ENCODE measurements at regions not wholly inside any gene's neighbourhood (a gene's known extent, or its start where the extent isn't known, plus 50 kb on each side); places are given as distances from the start of the nearest gene placed in this dataset.

- Histone ChIP-seq H4K20me1 (ENCODE audit: insufficient read depth) (no peaks in the 10 kb centered on the region), H3K9me2 (ENCODE audit: insufficient read depth, low read length) (no peaks in the 10 kb centered on the region), H3F3A (ENCODE audit: insufficient read depth, low read length, poor library complexity, severe bottlenecking) (no peaks in the 10 kb centered on the region), H3K36me3 (ENCODE audit: insufficient read depth, low read length) (no peaks in the 10 kb centered on the region), H3K27me3 (ENCODE audit: insufficient read depth, low read depth, low read length) (no peaks in the 10 kb centered on the region), H3K9ac (ENCODE audit: low read length) (peak overlapping the region; percentile 48), H3K4me3 (ENCODE audit: low read length) (peak overlapping the region; percentile 47), H2AFZ (ENCODE audit: low read depth, low read length) (no peak overlapping the region), H3K79me2 (replicated peaks; ENCODE audit: insufficient read depth, low read length) (no peaks in the 10 kb centered on the region), H3K4me2 (ENCODE audit: low read length) (peak overlapping the region; percentile 41), H3K9me3 (ENCODE audit: low read length) (no peaks in the 10 kb centered on the region), H3K27ac (ENCODE audit: low read length) (peak overlapping the region; percentile 66)
- TF ChIP-seq MXI1 (conservative IDR thresholded peaks at IDR 0.05; ENCODE audit: poor library complexity, severe bottlenecking) = no peak
- TF ChIP-seq SMC3 (conservative IDR thresholded peaks at IDR 0.05; ENCODE audit: poor library complexity) = no peak
- TF ChIP-seq, protein P1, sequence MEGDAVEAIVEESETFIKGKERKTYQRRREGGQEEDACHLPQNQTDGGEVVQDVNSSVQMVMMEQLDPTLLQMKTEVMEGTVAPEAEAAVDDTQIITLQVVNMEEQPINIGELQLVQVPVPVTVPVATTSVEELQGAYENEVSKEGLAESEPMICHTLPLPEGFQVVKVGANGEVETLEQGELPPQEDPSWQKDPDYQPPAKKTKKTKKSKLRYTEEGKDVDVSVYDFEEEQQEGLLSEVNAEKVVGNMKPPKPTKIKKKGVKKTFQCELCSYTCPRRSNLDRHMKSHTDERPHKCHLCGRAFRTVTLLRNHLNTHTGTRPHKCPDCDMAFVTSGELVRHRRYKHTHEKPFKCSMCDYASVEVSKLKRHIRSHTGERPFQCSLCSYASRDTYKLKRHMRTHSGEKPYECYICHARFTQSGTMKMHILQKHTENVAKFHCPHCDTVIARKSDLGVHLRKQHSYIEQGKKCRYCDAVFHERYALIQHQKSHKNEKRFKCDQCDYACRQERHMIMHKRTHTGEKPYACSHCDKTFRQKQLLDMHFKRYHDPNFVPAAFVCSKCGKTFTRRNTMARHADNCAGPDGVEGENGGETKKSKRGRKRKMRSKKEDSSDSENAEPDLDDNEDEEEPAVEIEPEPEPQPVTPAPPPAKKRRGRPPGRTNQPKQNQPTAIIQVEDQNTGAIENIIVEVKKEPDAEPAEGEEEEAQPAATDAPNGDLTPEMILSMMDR (IDR thresholded peaks at IDR 0.05; ENCODE audit: poor library complexity, severe bottlenecking) = no peak
- no peak for TF ChIP-seq REST (IDR thresholded peaks at IDR 0.05; ENCODE audit: borderline replicate concordance)
- TF ChIP-seq EZH2 (IDR thresholded peaks at IDR 0.05; ENCODE audit: borderline replicate concordance, insufficient read depth, low read length, poor library complexity, severe bottlenecking) = no peak
- no peak for TF ChIP-seq EP300 (conservative IDR thresholded peaks at IDR 0.05; ENCODE audit: poor library complexity, severe bottlenecking)
- TF ChIP-seq TAF1 (IDR thresholded peaks at IDR 0.05; ENCODE audit: low read depth) = no peak
- no peak for TF ChIP-seq RAD21 (conservative IDR thresholded peaks at IDR 0.05)
Observed at GRCh38 chr7:96786261-96786997, 76.8 kb upstream of the SEM1 start.

GRCh38 chr7:96786998-96787395 is 77.4 kb upstream of the SEM1 start:
- Histone ChIP-seq H3K9me3 (ENCODE audit: low read length) (no peaks in the 10 kb centered on the region), H2AFZ (ENCODE audit: low read depth, low read length) (no peak overlapping the region), H4K20me1 (ENCODE audit: insufficient read depth) (no peaks in the 10 kb centered on the region), H3K4me3 (ENCODE audit: low read length) (peak overlapping the region; percentile 47), H3K27me3 (ENCODE audit: insufficient read depth, low read depth, low read length) (no peaks in the 10 kb centered on the region), H3K9ac (ENCODE audit: low read length) (peak overlapping the region; percentile 48), H3K27ac (ENCODE audit: low read length) (peak overlapping the region; percentile 66), H3K4me2 (ENCODE audit: low read length) (peak overlapping the region; percentile 41), H3K36me3 (ENCODE audit: insufficient read depth, low read length) (no peaks in the 10 kb centered on the region), H3K79me2 (replicated peaks; ENCODE audit: insufficient read depth, low read length) (no peaks in the 10 kb centered on the region), H3F3A (ENCODE audit: insufficient read depth, low read length, poor library complexity, severe bottlenecking) (no peaks in the 10 kb centered on the region), H3K9me2 (ENCODE audit: insufficient read depth, low read length) (no peaks in the 10 kb centered on the region)
- TF ChIP-seq SMC3 (conservative IDR thresholded peaks at IDR 0.05; ENCODE audit: poor library complexity) = no peak
- TF ChIP-seq POLR2AphosphoS5 (IDR thresholded peaks at IDR 0.05) = no peak
